AG09309 (cell line): ENCODE measurements at regions not wholly inside any gene's neighbourhood (a gene's known extent, or its start where the extent isn't known, plus 50 kb on each side); places are given as distances from the start of the nearest gene placed in this dataset.

Source experiments
- DNase-seq: peaks from one replicate; pipeline ENCODE4 v3.0.0-alpha.2; 2010; ENCODE audit warnings: low read depth
- H3K4me3 ChIP-seq: 2 replicates; pipeline ENCODE4 v1.5.1; 2011; ENCODE audit warnings: mild to moderate bottlenecking, low read depth, low read length, moderate library complexity; ENCODE audit not compliant: control insufficient read depth
- CTCF ChIP-seq: IDR thresholded peaks from 2 replicates; pipeline ENCODE4 v1.5.1; 2011; ENCODE audit warnings: mild to moderate bottlenecking, low read depth, low read length, inconsistent platforms; ENCODE audit not compliant: insufficient read depth, control insufficient read depth; ENCODE audit errors: missing control alignments

GRCh38 chr12:48286665-48287064 is 64.1 kb downstream of the ZNF641 start:
- TF ChIP-seq CTCF = peak; percentile 51
- H3K4me3 ChIP-seq = no peak overlapping the region
- no peak for DNase-seq

DNA sequence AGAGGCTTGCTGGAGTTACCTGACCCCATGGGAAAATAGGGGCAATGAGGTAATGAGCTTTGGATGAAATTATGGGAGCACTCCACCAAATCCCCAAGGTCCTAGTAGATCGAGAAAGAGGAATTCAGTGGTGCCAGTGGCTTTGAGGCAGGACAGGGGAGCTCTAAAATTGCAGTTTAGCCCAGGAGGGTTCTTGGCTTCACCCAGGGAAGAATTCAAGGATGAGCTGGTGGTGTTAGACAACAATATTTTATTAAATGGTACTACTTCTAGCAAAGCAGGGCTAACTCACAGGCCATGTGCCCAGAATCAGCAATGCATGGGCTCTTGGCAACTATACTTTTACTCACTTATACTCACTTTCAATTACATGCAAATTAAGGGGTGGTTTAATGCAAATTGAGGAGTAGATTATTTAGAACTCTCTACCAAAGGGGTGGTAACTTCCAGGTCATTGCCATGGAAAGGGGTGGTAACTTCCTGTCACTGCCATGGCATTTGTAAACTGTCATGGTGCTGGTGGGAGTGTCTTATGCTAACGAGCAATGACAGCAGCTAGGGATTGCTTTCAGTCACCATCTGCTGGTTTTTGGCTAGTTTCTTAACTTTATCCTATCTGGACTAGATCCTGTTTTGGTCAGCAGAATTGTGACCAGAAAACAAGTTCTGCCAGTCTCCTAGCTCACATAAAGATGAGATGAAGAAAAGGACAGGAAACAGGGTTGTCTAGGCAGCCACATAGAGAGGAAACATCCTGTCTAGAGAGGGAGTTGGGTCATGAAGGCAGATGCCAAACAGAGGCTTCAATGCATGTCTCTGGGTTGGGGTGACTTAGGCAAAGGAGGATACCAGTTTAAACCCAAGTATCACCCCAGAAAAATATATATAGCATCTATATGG is 64.7 kb downstream of the ZNF641 start:
- no peak for TF ChIP-seq CTCF
- no peak for DNase-seq
- H3K4me3 ChIP-seq = no peak overlapping the region

DNA sequence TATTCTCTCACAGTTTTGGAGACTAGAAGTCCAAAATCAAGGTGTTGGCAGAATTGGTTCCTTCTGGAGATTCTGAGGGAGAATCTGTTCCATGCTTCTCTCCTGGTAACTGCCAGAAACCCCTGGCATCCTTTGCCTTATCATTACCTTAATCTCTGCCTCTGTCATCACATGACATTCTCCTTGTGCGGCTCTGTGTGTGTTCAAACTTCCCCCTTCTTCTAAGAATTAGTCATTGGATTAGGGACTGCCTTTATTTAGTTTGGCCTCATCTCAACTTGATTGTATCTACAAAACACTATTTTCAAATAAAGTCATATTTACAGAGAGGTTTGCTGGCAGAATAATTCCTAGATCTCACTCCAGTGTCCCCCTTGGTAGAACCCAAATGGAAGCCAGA is 68.9 kb downstream of the ZNF641 start:
- DNase-seq = no peak
- no peak for TF ChIP-seq CTCF
- H3K4me3 ChIP-seq = no peak overlapping the region

GRCh38 chr12:48280572-48280971 is 70.1 kb downstream of the ZNF641 start:
- no peak overlapping the region for H3K4me3 ChIP-seq
- DNase-seq = no peak
- TF ChIP-seq CTCF = no peak

GRCh38 chr12:48279601-48280000 is 71.1 kb downstream of the ZNF641 start:
- no peak overlapping the region for H3K4me3 ChIP-seq
- TF ChIP-seq CTCF = no peak
- DNase-seq = no peak

DNA sequence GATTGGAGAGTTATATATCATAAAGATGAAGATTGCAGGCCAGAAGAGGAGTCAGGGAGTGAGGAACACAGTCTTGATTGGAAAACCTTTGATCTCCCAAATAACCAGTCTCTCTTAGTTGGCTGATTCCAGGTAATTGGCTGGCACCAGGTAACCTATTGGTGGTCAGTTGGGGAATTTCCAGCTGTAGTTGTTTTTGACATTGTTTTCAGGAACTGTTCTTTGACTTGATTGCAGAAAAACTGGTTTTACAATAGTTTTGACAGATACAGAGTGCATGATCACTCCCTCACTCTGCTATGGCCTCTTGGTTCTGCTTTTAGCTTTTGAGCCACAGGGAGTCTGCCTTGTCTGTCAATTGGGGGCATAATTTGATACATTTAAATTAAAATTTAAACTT is 71.6 kb downstream of the ZNF641 start:
- H3K4me3 ChIP-seq = no peak overlapping the region
- no peak for TF ChIP-seq CTCF
- no peak for DNase-seq

GRCh38 chr12:48276621-48277020 is 73.5 kb upstream of the OR10AD1 start:
- TF ChIP-seq CTCF = no peak
- DNase-seq = no peak
- H3K4me3 ChIP-seq = no peak overlapping the region
